IMR-90 (cell line): ENCODE measurements at regions not wholly inside any gene's neighbourhood (a gene's known extent, or its start where the extent isn't known, plus 50 kb on each side); places are given as distances from the start of the nearest gene placed in this dataset.

ENCODE experiments used
- ATAC-seq: fragments of 200-7000 bp; cut with Tn5 transposase; 2 replicates; pipeline ENCODE4 v1.9.1; 2020; ENCODE audit warnings: low read depth, mild to moderate bottlenecking, moderate library complexity
- BruUV-seq: library from RNA; stranded (reverse); fragments of 400-500 nt; replicated peaks from 2 replicates; lab custom pipeline; 2021; lab: Mats Ljungman, UMichigan
- CTCF ChIA-PET: fragments of 300-600 bp; formaldehyde crosslinking; extraction: SDS; loops from one replicate; lab custom pipeline; 2021; ENCODE audit warnings: antibody characterized with exemption; lab: Yijun Ruan, JAX
- POLR2A ChIA-PET: fragments of 300-600 bp; sonication (Branson Sonifier 250); formaldehyde crosslinking; loops from one replicate; lab custom pipeline; 2022; ENCODE audit warnings: antibody characterized with exemption; ENCODE audit not compliant: unreplicated experiment; lab: Charles Lee
- DNase-seq: peaks from one replicate; pipeline ENCODE4 v3.0.0; 2013
- H2AFZ ChIP-seq: replicated peaks from 2 replicates; pipeline ENCODE3; 2013; ENCODE audit warnings: low read length, mild to moderate bottlenecking; ENCODE audit not compliant: poor library complexity
- H2AK5ac ChIP-seq: 2 replicates; pipeline ENCODE4 v1.6.1; 2013; ENCODE audit warnings: low read depth, low read length, inconsistent platforms
- H2AK9ac ChIP-seq: replicated peaks from 2 replicates; pipeline ENCODE3; 2013; ENCODE audit warnings: mild to moderate bottlenecking, low read depth, low read length, moderate library complexity; ENCODE audit not compliant: poor library complexity
- H2BK120ac ChIP-seq: 2 replicates; pipeline ENCODE4 v1.6.1; 2013; ENCODE audit warnings: low read depth, low read length, inconsistent platforms
- H2BK15ac ChIP-seq: 3 replicates; pipeline ENCODE4 v1.6.1; 2013; ENCODE audit warnings: low read depth, low read length, inconsistent platforms
- H2BK20ac ChIP-seq: 2 replicates; pipeline ENCODE4 v1.6.1; 2013; ENCODE audit warnings: low read depth, mild to moderate bottlenecking, inconsistent platforms, low read length, moderate library complexity
- H2BK5ac ChIP-seq: 2 replicates; pipeline ENCODE4 v1.6.1; 2013; ENCODE audit warnings: mild to moderate bottlenecking, low read depth, low read length, inconsistent platforms; ENCODE audit not compliant: poor library complexity, severe bottlenecking
- H3K14ac ChIP-seq: replicated peaks from 2 replicates; pipeline ENCODE4 v1.6.1; 2013; ENCODE audit warnings: low read depth, low read length, inconsistent platforms
- H3K18ac ChIP-seq: 2 replicates; pipeline ENCODE4 v1.6.1; 2013; ENCODE audit warnings: low read depth, low read length, control low read depth
- H3K23ac ChIP-seq: 2 replicates; pipeline ENCODE4 v1.6.1; 2013; ENCODE audit warnings: low read depth, low read length, inconsistent platforms
- H3K27ac ChIP-seq: 2 replicates; pipeline ENCODE4 v1.5.1; 2013; ENCODE audit warnings: mild to moderate bottlenecking, control low read depth, low read length; ENCODE audit not compliant: insufficient read depth
- H3K27me3 ChIP-seq: 2 replicates; pipeline ENCODE4 v1.6.1; 2013; ENCODE audit warnings: low read length; ENCODE audit not compliant: control insufficient read depth, insufficient read depth
- H3K36me3 ChIP-seq: 2 replicates; pipeline ENCODE4 v1.6.1; 2013; ENCODE audit warnings: low read length, mixed read lengths; ENCODE audit not compliant: control insufficient read depth, insufficient read depth
- H3K4ac ChIP-seq: 2 replicates; pipeline ENCODE4 v1.6.1; 2013; ENCODE audit warnings: low read depth, low read length, inconsistent platforms
- H3K4me1 ChIP-seq: 2 replicates; pipeline ENCODE4 v1.6.1; 2013; ENCODE audit warnings: low read length, mixed read lengths; ENCODE audit not compliant: control insufficient read depth, insufficient read depth
- H3K4me2 ChIP-seq: 2 replicates; pipeline ENCODE4 v1.6.1; 2013; ENCODE audit warnings: low read depth, mild to moderate bottlenecking, control low read depth, low read length, moderate library complexity
- H3K4me3 ChIP-seq: 2 replicates; pipeline ENCODE4 v1.5.1; 2013; ENCODE audit warnings: low read depth, mild to moderate bottlenecking, control low read depth, low read length, moderate library complexity; ENCODE audit not compliant: insufficient read depth
- H3K56ac ChIP-seq: 2 replicates; pipeline ENCODE4 v1.6.1; 2013; ENCODE audit warnings: low read length, inconsistent platforms; ENCODE audit not compliant: insufficient read depth; ENCODE audit errors: extremely low read depth
- H3K79me1 ChIP-seq, 2 experiments: 2 replicates each; pipeline ENCODE4 v1.6.1; 2013; ENCODE audit warnings: low read length in 2 of 2, inconsistent platforms in 1 of 2, low read depth in 1 of 2
- H3K9ac ChIP-seq: 2 replicates; pipeline ENCODE4 v1.6.1; 2013; ENCODE audit warnings: low read depth, low read length, control low read depth
- H3K9me1 ChIP-seq: 2 replicates; pipeline ENCODE4 v1.6.1; 2013; ENCODE audit warnings: low read length, inconsistent platforms; ENCODE audit not compliant: insufficient read depth
- H3K9me3 ChIP-seq: 2 replicates; pipeline ENCODE4 v1.6.1; 2013; ENCODE audit warnings: low read length; ENCODE audit not compliant: control insufficient read depth, insufficient read depth
- H4K20me1 ChIP-seq: 2 replicates; pipeline ENCODE4 v1.6.1; 2013; ENCODE audit warnings: low read length, inconsistent platforms; ENCODE audit not compliant: insufficient read depth
- H4K5ac ChIP-seq: 2 replicates; pipeline ENCODE4 v1.6.1; 2013; ENCODE audit warnings: mild to moderate bottlenecking, low read depth, low read length, control low read depth
- H4K8ac ChIP-seq, 2 experiments: 2 replicates each; pipeline ENCODE4 v1.6.1; 2013; ENCODE audit warnings: low read depth in 2 of 2, low read length in 2 of 2, control low read depth in 1 of 2, inconsistent platforms in 1 of 2
- H4K91ac ChIP-seq: 2 replicates; pipeline ENCODE4 v1.6.1; 2013; ENCODE audit warnings: low read depth, low read length, inconsistent platforms; ENCODE audit not compliant: insufficient read depth
- FOS ChIP-seq: fragments of 150-350 bp; IDR thresholded peaks from 2 replicates; pipeline ENCODE4 v1.6.1; 2016; ENCODE audit warnings: low read depth, low read length
- MAFK ChIP-seq: IDR thresholded peaks from 2 replicates; pipeline ENCODE4 v1.6.1; 2012; ENCODE audit warnings: low read depth, low read length, improper control_type of control experiment
- MAZ ChIP-seq: IDR thresholded peaks from 2 replicates; pipeline ENCODE4 v1.6.1; 2012; ENCODE audit warnings: low read depth, mild to moderate bottlenecking, low read length, improper control_type of control experiment, moderate library complexity, borderline replicate concordance
- MXI1 ChIP-seq: IDR thresholded peaks from 2 replicates; pipeline ENCODE4 v1.6.1; 2012; ENCODE audit warnings: low read depth, mild to moderate bottlenecking, low read length, moderate library complexity, borderline replicate concordance
- RAD21 ChIP-seq: IDR thresholded peaks from 2 replicates; pipeline ENCODE4 v1.6.1; 2012; ENCODE audit warnings: low read length, improper control_type of control experiment
- SMC3 ChIP-seq: fragments of 150-350 bp; IDR thresholded peaks from 2 replicates; pipeline ENCODE4 v1.6.1; 2016; ENCODE audit warnings: low read depth, mild to moderate bottlenecking, antibody characterized with exemption, low read length, moderate library complexity
- WGBS, 2 experiments: methylation state at CpG; one replicate each; pipeline versions ENCODE4 v1.1.5 to v1.1.7; 2013; ENCODE audit warnings: missing lambda C conversion rate in 2 of 2; ENCODE audit not compliant: insufficient read length in 1 of 2; ENCODE audit errors: extremely low coverage in 2 of 2; 5-methylcytosine and 5-hydroxymethylcytosine counted together
- dilution Hi-C: fragments of 300-500 bp; cut with HindIII; formaldehyde crosslinking; loops from one replicate; pipeline ENCODE4 v1.14.3; 2018; ENCODE audit warnings: low sequenced_read_pairs; ENCODE audit not compliant: unreplicated experiment
- in situ Hi-C: fragments of 300-500 bp; cut with MboI; formaldehyde crosslinking; loops from 3 replicates; pipeline ENCODE4 v1.14.3; 2019; ENCODE audit warnings: low sequenced_read_pairs, inconsistent platforms, mixed read lengths
- intact Hi-C: fragments of 100-400 bp; cut with micrococcal nuclease; formaldehyde crosslinking; loops from 2 replicates; pipeline ENCODE4 v1.10.0; 2022

DNA sequence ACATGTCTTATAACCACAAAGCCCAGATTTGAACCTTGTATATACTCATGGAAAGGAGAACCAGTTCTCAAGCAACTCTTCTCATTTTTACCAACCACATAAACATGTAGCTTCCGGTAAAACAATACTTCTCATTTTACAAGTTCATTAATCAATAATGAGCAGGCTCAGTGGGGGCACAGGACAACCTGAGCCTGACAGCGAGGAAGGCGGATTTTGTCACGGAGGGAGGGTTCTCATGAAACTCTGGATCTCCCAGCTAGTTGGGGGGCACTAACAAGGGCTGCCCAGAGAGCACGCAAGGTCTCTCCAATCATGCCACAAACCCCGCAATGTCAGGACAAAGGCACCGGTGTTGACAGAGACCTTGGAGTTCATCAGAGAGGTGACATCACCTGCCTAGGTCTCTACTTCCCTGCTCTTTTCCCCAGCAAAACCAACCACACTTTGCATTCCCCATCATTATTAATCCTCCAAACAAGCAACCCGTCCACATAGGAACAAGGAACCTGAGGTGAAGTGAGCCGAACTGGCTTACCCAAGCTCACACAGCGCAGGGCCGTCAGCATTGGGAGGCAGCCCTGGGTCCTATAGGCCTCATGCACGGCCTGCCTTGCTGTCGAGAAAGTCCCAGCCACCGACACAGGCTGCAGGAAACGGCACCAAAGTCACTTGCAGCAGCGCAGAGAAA is 192.1 kb upstream of the KLF14 start:
- peaks cover 10% of the 10 kb centered on the region for H3K36me3 ChIP-seq
- H3K79me1 ChIP-seq: peaks cover 3 to 61% of the 10 kb centered on the region in 2 experiments; a peak in 3 of 4 replicates
- peak overlapping the region in 1 of 2 experiments; percentile 40; a peak in 1 of 4 replicates for H4K8ac ChIP-seq
- H3K9me3 ChIP-seq: no peaks in the 10 kb centered on the region
- peak overlapping the region; percentile 29 for H3K4ac ChIP-seq
- no peak overlapping the region; the same call in 1 of the 2 replicates for H2BK20ac ChIP-seq
- BruUV-seq: no TSS peak
- H3K9me1 ChIP-seq: peaks cover 28% of the 10 kb centered on the region
- ChIA-PET CTCF (no interaction called here), POLR2A (no interaction called here)
- H3K4me3 ChIP-seq: no peak overlapping the region
- H3K14ac ChIP-seq: peak overlapping the region; percentile 32; the same call in 1 of the 2 replicates
- H2AFZ ChIP-seq: no peak overlapping the region
- 93% methylated on average over 14 of the region's 16 CpGs; no CpG with 5 or more reads in 1 of the 2 experiments for WGBS, 2 experiments
- no peak overlapping the region for H3K18ac ChIP-seq
- no peak for TF ChIP-seq MXI1
- no peak for TF ChIP-seq SMC3
- TF ChIP-seq MAZ: no peak
- no peak for TF ChIP-seq MAFK
- TF ChIP-seq FOS: no peak
- no peak for TF ChIP-seq RAD21
- H3K27me3 ChIP-seq: no peaks in the 10 kb centered on the region
- peak overlapping the region; percentile 45; the same call in 1 of the 2 replicates for H3K27ac ChIP-seq
- dilution Hi-C loops (no loop called here), in situ Hi-C loops (no loop called here), intact Hi-C loops (no loop called here)
- H2BK5ac ChIP-seq: peak overlapping the region; percentile 34
- H2BK15ac ChIP-seq: no peak overlapping the region; the same call in 2 of the 3 replicates
- ATAC-seq: no peak
- no peak overlapping the region for H2BK120ac ChIP-seq
- no peak overlapping the region for H3K9ac ChIP-seq
- peaks cover 29% of the 10 kb centered on the region for H3K4me1 ChIP-seq
- no peak overlapping the region for H3K56ac ChIP-seq
- 0 out of 2 replicates have a peak overlapping the region, but pooled peaks have one; percentile 32 for H3K23ac ChIP-seq
- H3K4me2 ChIP-seq: no peak overlapping the region
- peak overlapping the region; percentile 32; the same call in 1 of the 2 replicates for H4K5ac ChIP-seq
- 0 out of 2 replicates have a peak overlapping the region, but pooled peaks have one; percentile 21 for H4K91ac ChIP-seq
- H2AK5ac ChIP-seq: peak overlapping the region; percentile 78
- peaks cover 28% of the 10 kb centered on the region; the same call in 1 of the 2 replicates for H4K20me1 ChIP-seq
- peak overlapping the region; percentile 44 for H2AK9ac ChIP-seq
- DNase-seq: no peak
